Erythroblast (primary cell): ENCODE measurements at regions not wholly inside any gene's neighbourhood (a gene's known extent, or its start where the extent isn't known, plus 50 kb on each side); places are given as distances from the start of the nearest gene placed in this dataset.
"Not testable (repeated sequence)": the region's sequence is repeated elsewhere in the genome, so short reads cannot be mapped to it uniquely, and the experiment has no call there.

Experiments
- GATA1 ChIP-seq: IDR thresholded peaks from 2 replicates; pipeline ENCODE4 v1.6.1; 2011; ENCODE audit warnings: low read depth, mild to moderate bottlenecking, control low read depth, low read length, moderate library complexity
- POLR2A ChIP-seq: IDR thresholded peaks from 2 replicates; pipeline ENCODE4 v1.6.1; 2011; ENCODE audit warnings: mild to moderate bottlenecking, low read length

- TF ChIP-seq POLR2A, GATA1: not testable (repeated sequence)
These were observed 592.8 kb downstream of the CBLN4 start for GRCh38 chr20:55412508-55412907.
